ENCODE measurements at regions not wholly inside any gene's neighbourhood (a gene's known extent, or its start where the extent isn't known, plus 50 kb on each side); places are given as distances from the start of the nearest gene placed in this dataset.
"Not testable (repeated sequence)": the region's sequence is repeated elsewhere in the genome, so short reads cannot be mapped to it uniquely, and the experiment has no call there.

DNA sequence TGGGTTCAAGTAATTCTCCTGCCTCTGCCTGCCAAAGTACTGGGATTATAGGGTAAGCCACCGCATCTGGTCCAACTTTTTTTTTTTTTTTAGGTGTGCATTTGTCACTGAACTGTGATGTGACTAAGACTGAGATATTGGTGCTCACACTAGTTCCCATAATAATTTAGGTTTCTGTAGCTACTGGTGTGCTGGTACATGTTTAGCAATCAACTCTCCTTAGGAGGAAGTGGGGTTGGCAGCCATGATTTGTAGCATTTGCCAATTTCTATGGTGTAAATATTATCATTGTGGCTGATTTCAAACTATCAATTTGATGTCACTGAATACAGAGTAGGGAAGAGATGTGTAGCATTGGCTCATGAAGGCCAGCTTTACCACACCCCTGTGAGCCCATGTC lies 372.7 kb downstream of the EDEM1 start:
- DNase-seq = no peak

DNA sequence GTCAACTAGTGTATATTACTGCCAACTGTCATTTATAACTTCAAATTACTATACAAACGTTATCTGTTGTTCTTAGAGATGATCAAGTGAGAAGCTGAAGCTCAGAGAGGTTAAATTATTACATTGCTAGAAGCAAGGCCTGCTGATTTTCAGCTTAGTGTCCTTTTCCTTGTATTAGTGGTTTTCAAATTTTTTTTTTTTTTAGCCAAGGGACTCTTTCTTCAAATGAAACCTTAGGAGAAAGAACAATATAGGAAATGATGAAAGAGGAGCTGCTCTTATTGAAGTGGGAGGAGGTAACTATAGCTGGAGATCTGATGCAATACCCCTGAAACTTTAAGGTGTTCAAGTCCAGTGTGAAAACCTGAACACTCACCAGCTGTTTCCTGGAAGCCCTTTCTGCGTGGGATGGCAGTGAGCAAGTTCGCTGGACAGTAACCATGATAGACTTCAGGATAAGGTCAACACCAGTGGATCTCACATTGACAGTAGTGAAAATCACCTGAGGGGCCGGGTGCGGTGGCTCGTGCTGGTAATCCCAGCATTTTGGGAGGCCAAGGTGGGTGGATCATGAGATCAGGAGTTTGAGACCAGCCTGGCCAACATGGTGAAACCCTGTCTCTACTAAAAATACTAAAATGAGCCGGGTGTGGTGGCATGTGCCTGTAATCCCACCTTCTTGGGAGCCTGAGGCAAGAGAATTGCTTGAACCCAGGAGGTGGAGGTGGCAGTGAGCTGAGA lies 376.2 kb downstream of the EDEM1 start:
- DNase-seq = no peak

DNA sequence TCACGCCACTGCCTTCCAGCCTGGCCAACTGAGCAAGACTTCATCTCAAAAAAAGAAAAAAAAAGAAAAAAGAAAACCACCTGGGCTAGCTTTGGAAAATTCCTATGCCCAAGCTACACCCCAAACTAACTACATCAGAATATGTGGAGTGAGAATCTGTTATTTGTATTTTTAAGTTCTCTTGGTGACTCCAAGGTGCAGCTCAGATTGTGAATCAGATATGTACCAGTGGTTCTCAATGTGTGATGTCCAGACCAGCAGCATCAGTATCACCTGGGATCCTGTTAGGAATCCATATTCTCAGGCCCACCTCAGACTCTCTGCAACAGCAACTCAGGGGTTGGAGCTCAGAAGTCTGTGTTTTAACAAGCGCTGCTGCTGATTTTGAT lies 376.8 kb downstream of the EDEM1 start:
- no peak for DNase-seq

DNA sequence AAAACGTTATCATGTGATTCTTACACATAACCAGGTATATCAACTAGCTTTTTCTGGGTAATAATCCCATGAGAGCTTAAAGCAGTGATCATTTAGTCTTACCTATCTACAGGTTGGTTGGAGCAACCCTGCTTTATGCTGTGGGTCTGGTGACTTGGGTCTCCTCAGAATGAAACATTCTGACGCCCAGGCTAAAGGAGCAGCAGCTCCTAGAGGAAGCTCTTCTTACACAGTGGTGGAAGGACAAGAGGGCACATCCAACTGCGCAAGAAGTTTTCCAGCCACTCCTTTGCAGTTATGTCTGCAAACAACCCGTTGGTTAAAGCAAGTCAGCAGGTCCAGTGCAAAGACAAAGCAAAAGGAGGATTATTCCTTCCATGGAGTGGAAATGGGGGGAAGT lies 377.5 kb downstream of the EDEM1 start:
- DNase-seq = no peak

DNA sequence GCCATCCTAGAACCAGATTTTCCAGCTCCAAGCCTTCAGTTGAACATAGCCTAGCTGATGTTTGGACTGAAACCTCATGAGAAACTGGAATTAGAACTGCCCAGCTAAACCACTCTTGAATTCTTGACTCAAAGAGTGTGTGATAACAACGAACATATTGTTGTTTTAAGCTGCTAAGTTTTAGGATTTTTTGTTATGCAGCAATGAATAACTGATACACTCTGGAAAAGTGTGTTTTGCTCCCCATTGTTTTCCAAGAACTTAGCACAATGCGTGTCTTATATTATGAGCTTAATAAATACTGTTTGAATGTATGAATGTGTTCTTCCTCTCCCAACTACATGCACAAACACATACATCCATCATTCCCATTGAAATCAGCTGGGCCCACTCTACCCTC lies 379.6 kb downstream of the EDEM1 start:
- no peak for DNase-seq

DNA sequence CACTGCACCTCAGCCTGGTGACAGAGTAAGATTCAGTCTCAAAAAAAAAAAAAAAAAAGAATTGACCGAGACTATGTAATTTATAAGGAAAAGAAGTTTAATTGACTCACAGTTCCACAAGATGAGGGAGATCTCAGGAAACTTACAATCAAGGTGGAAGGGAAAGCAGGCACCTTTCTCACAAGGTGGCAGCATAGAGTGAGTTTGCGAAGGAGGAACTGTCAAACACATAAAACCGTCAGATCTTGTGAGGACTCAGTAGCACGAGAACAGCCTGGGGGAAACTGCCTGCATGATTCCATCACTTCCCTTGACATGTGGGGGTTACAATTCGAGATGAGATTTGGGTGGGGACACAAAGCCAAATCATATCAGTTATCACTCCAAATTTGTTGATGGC lies 380.9 kb downstream of the EDEM1 start:
- no peak for DNase-seq

DNA sequence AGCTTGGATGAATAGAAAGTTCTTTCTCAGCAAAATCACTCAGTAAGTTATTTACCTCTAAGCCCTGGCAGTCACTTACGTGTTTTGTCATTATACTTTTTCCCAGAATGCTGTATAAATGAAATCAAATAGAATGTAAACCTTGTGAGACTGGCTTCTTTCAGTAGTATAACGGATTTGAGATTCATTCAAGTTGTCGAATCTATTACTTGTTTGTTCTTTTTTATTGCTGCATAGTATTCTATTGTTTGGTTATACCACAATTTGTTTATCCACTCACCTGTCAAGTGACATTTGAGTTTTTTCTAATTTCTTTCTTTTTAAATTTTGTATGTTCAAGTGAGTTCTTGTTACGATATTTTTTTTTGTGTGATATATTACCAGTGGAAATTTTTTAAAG lies 381.6 kb downstream of the EDEM1 start:
- no peak for DNase-seq

DNA sequence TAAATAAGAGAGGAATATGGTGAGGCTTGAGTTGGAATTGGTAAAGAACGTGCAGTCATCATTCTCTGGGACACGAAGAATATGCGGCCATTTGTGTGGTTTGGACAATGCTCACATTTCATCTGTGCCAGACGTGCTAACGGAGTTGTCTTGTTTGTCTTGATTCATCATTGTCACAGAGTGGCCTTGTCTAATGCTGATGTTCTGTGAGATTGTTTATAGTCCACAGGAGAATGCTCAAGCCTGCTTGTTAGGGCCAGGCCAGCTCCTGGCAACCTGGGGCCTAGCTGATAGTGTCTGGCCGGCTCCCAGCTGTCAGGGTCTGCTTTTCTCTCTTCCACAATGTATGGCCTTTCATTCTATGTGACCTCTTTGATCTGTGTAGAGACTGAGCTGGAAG lies 384.7 kb downstream of the EDEM1 start:
- no peak for DNase-seq

DNA sequence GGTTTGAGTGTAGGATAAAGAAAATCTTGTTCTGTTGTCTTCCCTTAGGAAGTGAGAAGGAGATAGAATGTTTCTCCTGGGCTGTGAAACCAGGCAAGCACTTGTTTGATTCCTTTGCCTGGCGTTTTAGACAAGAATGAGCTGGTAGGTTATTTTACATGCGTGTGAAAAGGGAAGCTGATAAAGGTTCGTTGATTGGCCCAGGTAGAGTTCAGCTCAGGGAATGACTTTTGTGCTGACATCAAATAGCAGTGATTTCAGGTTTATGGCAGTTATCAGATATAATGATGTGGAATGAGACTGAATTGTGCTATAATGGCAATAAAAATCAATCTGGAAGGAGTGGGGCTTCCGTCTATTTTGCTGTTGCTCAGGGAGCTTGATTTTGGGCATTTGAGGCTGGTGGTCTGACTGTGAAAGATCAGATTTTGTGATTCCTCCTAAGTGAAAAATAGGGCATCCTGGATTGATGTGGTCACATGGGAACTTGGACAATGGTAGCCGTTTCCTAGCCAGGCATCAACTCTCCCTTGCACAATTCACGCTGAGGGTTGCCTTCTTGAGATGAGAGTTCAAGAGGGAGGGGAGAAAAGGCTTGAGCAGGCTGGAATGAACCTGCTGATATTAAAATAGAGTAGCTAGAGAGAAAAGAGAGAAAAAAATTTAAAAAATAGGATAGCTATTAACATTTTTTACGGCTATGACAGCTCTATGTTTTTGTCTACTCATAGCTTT lies 388.9 kb downstream of the EDEM1 start:
- no peak for DNase-seq

DNA sequence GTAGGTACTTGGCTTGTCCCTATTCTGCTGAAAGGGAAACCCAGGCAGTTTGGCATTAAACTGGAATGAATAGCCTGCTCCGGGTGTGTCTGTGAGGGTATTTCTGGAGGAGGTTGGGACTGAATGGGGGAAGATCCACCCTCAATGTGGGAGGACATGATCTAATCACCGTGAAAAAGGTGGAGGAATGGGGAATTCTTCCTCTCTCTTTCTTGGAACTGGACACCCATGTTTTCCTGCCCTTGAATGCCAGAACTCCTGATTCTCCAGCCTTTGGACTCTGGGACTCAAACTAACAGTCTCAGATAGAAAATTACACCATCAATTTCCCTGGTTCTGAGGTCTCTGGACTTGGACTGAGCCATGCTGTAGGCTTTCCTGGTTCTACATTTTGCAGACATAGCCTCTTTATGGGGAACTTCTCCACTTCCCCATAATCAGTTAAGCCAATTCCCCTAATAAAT lies 391.7 kb downstream of the EDEM1 start:
- DNase-seq = no peak

DNA sequence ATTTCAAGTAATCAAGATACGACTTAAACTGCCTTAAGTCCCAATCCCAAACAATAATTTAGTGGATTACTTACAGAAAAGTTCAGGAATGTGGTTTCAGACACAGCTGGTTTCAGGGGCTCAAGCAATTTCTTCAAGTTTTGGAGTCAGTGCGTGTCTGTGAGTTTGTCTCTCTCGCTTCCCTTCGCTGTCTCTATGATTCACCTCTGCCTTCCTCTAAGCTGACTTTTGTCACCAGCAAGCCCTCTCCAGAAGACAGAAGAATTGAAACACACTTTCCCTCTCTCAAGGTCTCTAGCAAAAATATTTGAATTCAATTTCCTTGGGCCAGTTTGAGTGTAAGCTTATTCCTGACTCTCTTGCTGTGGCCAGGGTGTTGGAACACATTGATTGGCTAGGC lies 392.4 kb downstream of the EDEM1 start:
- no peak for DNase-seq

DNA sequence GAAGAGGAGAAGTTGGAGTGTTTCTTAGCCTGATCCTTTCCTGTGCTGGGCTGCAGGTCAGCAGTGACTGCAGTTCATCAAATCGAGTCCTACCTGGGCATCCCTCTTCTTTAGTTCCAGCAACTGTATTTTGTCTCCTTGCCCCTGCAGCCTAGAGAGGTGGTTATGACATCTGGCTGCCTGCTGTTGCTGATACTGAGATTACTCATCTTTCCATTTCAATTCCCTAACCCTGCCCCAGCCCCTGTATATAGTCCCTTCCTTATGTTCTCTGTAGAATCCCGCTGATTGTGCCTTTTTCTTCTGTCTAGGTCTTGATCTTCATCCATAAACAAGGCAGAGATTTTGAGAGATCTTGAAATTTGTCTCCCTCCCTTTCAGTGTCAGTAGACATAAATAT lies 393.3 kb downstream of the EDEM1 start:
- no peak for DNase-seq

DNA sequence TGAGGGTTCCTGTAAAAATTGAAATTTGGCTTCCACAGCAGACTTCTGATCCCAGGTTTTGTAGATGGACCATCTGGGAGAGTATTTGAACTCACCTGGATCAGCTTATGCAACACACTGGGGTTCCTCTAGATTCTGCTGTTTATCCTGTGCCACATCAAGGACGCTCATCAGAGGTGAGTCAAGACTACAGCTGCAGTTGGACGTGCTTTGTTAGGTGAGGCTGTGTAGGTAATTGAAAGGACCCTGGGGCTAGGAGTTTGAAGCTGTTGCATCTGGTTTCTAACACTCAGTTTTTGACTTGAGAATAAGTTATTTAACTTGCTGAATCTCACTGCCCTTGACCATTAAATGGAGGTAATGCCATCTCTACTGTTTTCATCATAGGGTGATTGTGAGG lies 394.2 kb downstream of the EDEM1 start:
- DNase-seq = no peak

DNA sequence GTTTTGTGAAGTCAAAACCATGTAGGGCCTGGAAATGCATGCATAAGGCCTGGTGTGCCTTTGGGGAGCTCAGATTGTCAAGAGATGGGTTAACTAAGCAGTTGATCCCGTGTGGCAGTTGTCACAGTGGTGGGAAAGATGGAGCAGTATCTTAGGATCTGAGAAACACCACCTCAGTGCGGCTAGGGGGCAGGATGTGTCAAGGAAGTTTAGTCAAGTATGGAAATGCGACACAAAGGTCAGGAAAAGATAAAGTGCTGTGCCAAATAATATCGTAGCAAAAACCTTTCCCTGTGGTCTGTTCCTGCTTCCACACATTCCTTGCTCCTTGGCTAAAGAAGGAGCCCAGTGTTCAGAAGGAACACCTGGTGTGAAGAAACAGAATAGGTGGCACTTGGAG lies 396.4 kb downstream of the EDEM1 start:
- no peak for DNase-seq

DNA sequence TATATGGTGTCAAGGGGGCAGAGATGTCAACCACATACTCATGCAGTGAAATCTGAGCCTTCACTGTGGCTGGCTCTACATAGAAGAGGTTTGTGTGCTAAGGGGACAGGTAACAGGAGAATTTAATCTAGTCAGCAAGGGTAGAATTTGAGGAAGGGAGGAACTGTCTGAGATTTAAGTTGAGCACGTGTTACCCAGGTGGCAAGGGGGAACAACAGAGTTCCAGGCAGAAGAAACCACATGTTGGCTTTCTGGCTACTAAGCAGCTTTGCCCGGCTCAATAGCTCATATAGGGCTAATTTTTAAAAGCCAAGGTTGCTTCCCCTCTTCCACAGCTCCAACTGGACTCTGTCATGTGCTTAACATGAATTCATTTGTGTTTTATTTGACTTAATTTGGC lies 397.6 kb downstream of the EDEM1 start:
- no peak for DNase-seq

DNA sequence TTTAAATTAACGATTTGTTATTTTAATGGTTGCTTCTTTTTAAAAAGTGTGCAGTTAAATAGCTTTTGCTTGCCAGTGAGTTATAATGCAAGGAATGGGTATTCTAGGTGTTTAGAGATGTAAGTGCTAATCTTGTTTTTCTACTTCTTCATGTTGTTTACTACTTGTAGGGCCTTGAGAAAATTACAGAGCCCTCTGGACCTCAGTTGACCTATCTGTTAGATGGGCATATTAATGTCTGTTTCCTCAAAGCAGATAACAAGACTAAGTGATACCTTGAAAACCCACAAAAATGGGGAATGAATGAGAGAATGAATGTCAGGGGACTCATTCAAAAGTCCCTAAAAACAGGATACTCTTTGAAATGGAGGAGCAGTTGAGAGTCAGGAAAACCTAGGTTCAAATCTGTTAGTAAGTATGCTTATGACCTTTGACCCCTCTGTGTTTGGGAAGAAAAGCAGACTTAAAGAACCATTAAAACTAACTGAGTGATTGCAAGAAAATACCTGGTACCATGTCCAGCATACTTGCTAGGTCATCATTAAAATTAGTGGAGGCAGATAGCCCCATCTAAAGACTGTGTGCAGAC lies 419.5 kb downstream of the EDEM1 start:
- no peak for DNase-seq

DNA sequence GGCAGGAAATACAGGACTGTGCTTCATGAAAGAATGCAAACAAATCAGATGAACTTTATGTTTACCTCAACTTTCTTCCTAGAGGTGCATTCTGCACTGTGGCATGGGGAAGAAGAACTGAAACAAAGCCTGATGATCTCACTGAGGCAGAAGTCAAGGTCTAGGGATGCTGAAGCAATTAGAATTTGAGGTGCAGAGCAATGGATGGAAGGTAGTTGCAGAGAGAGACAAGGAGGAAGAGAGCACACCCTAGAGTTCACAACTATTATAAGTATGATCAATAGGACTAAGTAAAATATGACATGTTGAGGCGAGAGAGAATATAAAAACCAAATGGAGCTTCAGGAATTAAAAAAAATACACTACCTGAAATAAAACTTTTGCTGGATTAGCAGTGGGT lies 420.1 kb downstream of the EDEM1 start:
- no peak for DNase-seq

DNA sequence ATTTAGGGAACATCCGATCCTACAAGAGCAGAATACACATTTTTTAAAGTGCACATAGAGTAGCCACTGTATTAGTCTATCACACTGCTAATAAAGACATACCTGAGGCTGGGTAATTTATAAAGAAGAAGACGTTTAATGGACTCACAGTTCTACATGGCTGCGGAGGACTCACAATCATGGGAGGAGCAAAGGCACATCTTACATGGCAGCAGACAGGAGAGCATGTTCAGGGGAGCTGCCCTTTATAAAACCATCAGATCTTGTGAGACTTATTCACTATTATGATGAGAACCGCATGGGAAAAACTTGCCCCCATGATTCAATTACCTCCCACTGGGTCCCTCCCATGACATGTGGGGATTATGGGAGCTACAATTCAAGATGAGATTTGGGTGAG lies 421.5 kb downstream of the EDEM1 start:
- DNase-seq = not testable (repeated sequence)

DNA sequence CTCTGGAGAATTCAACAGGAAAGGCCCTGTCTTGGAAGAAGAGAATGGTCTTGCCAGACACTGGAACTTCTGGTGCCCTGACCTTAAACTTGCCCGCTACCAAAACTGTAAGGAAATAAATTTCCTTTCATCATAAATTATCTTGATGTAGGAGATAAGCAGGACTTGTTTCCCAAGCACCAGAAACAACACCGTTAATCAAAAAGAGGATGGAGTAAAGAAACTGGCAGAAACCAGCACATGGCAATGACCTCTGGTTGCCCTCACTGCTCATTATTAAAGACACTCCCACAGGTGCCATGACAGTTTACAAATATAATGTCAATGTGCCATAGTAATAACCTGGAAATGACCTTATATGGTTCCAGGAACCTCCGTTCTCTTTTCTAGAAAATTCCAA lies 426.1 kb downstream of the EDEM1 start:
- no peak for DNase-seq

DNA sequence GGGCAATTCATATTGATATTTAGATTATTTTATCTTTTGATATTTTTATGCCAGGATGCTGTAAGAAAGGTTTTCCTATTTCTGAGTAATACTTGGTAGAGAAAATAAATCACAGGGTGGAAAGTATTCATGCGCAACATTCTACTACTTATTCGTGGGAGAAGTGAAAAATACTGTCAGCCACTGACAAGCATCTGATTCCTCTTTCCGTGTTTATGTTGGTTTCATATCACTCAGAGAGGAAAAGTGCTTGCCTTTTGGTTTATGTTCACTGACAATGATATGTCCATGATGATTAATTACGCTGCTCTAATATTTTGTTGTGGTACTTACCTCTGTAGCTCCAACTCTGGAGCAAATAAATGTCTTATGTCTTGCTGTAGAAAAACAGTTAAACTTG lies 429.4 kb downstream of the EDEM1 start:
- DNase-seq = no peak

DNA sequence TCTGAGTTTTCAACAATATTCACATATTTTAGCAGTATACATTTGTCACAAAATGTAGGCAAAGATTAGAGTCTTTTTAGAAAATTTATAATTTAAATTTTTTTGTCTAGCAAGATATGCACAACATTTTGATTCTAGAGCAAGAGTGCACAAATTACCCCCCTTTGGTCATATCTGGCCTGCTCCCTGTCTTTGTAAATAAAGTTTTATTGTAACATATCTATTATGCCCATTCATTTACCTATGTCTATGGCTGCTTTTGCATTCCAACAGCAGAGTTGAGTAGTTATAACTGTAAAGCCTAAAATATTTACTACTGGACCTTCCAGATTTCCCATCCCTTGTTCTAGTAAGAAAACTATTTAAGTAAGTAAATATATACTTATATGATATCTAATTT lies 430.7 kb downstream of the EDEM1 start:
- no peak for DNase-seq

DNA sequence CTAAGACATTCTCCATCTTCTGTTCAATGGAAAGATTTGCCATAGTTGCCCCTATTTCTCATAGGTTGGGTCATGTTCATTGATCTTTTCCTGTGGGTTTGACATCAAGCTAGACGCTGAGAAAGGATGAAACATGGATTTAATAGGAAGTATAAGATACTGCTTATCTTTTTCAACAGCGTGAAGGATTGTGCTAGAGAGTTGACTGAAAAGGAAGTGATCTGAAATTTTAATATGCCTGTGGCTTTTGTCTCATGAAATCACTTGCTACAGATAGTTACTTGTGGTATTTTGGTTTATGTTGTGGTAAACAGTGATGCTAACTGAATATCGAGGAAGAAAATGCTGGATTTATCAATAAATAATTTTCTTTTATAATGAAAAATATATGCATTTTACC lies 442.9 kb downstream of the EDEM1 start:
- no peak for DNase-seq

DNA sequence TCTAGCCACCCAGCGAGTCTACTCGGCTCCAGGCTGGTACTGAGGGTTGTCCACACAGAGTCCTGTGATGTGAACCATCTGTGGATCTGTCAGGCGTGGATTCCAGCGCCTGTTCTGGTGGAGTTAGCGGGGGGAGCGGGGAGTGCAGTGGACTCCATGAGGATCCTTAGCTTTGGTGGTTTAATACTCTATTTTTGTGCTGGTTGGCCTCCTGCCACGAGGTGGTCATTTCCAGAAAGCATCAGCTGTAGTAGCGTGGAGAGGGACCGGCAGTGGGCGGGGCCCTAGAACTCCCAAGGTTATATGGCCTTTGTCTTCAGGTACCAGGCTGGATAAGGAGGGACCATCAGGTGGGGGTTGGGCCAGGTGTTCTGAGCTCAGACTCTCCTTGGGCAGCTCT lies 446.5 kb downstream of the EDEM1 start:
- DNase-seq = no peak

DNA sequence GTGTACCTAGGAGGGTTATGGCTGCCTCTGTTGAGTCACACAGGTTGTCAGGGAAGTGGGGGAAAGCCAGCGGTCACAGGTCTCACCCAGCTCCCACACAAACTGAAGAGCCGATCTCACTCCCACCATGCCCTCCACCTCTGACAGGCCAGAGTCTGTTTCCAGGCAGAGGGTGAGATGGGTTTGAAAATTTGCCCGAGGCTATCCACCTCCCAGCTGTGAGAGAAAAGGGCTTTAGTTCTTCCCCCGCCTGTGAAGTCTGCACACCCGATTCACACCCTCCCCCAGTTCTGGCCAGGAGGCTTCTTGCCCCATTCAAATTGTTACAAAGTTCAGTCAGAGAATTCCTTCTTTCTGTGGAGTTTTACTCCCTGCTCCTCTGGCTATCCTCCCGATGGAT lies 446.9 kb downstream of the EDEM1 start:
- DNase-seq = no peak

Measured in NCI-H2171 treated with DMSO at 0.1 percent for 48 hours (cell line).